Mesendoderm (in vitro differentiated cells): ENCODE measurements at regions not wholly inside any gene's neighbourhood (a gene's known extent, or its start where the extent isn't known, plus 50 kb on each side); places are given as distances from the start of the nearest gene placed in this dataset.

Source experiments
- DNase-seq: peaks from one replicate; pipeline ENCODE4 v3.0.0; 2013
- H2AK5ac ChIP-seq: 2 replicates; pipeline ENCODE4 v1.6.1; 2013; ENCODE audit warnings: low read length, inconsistent platforms
- H2BK120ac ChIP-seq: 2 replicates; pipeline ENCODE4 v1.6.1; 2013; ENCODE audit warnings: low read depth, mild to moderate bottlenecking, low read length, moderate library complexity, mixed read lengths
- H2BK15ac ChIP-seq: replicated peaks from 2 replicates; pipeline ENCODE4 v1.6.1; 2013; ENCODE audit warnings: low read depth, mild to moderate bottlenecking, moderate library complexity
- H2BK5ac ChIP-seq: 2 replicates; pipeline ENCODE4 v1.6.1; 2013; ENCODE audit warnings: low read length, inconsistent platforms
- H3K18ac ChIP-seq: 2 replicates; pipeline ENCODE4 v1.6.1; 2013; ENCODE audit warnings: mild to moderate bottlenecking, low read length, mixed read lengths
- H3K23ac ChIP-seq: one replicate; pipeline ENCODE4 v1.6.1; 2013; ENCODE audit warnings: low read length
- H3K27ac ChIP-seq: 2 replicates; pipeline ENCODE4 v1.5.1; 2013; ENCODE audit warnings: low read depth, mild to moderate bottlenecking, inconsistent platforms, low read length, moderate library complexity
- H3K27me3 ChIP-seq: 2 replicates; pipeline ENCODE4 v1.6.1; 2013; ENCODE audit warnings: low read length, control low read depth, mild to moderate bottlenecking, inconsistent platforms; ENCODE audit not compliant: insufficient read depth, poor library complexity
- H3K36me3 ChIP-seq: 2 replicates; pipeline ENCODE4 v1.6.1; 2013; ENCODE audit warnings: low read length, inconsistent platforms; ENCODE audit not compliant: control insufficient read depth, insufficient read depth
- H3K4ac ChIP-seq: one replicate; pipeline ENCODE4 v1.6.1; 2013; ENCODE audit warnings: low read depth, mild to moderate bottlenecking, low read length, moderate library complexity
- H3K4me1 ChIP-seq: 2 replicates; pipeline ENCODE4 v1.6.1; 2013; ENCODE audit warnings: low read depth, low read length, inconsistent platforms; ENCODE audit not compliant: control insufficient read depth
- H3K4me2 ChIP-seq: 2 replicates; pipeline ENCODE4 v1.6.1; 2013; ENCODE audit warnings: low read length
- H3K4me3 ChIP-seq: 2 replicates; pipeline ENCODE4 v1.5.1; 2013; ENCODE audit warnings: mild to moderate bottlenecking, low read length
- H3K56ac ChIP-seq: one replicate; pipeline ENCODE4 v1.6.1; 2013; ENCODE audit warnings: low read length
- H3K79me1 ChIP-seq: 2 replicates; pipeline ENCODE4 v1.6.1; 2013; ENCODE audit warnings: low read length, inconsistent platforms
- H3K79me2 ChIP-seq: 2 replicates; pipeline ENCODE4 v1.6.1; 2013; ENCODE audit warnings: mild to moderate bottlenecking, low read length; ENCODE audit not compliant: control insufficient read depth, insufficient read depth
- H3K9ac ChIP-seq: 2 replicates; pipeline ENCODE4 v1.6.1; 2013; ENCODE audit warnings: low read length, inconsistent platforms
- H4K5ac ChIP-seq: one replicate; pipeline ENCODE4 v1.6.1; 2013; ENCODE audit warnings: low read length
- H4K8ac ChIP-seq: one replicate; pipeline ENCODE4 v1.6.1; 2013; ENCODE audit warnings: low read depth, mild to moderate bottlenecking, control low read depth, low read length, moderate library complexity
- WGBS: extraction: QIAGEN DNeasy Blood & Tissue Kit; methylation state at CpG from one replicate; pipeline ENCODE4 v1.1.7; 2013; ENCODE audit warnings: low lambda C conversion rate, missing lambda C conversion rate; ENCODE audit not compliant: insufficient coverage; ENCODE audit errors: extremely low coverage; 5-methylcytosine and 5-hydroxymethylcytosine counted together

- H2BK5ac ChIP-seq, result no peak overlapping the region
- no peak overlapping the region for H3K23ac ChIP-seq
- H3K9ac ChIP-seq, result no peak overlapping the region
- WGBS, result no CpG with 5 or more reads among the region's 11 CpGs
- no peak overlapping the region for H2BK15ac ChIP-seq
- no peaks in the 10 kb centered on the region for H3K36me3 ChIP-seq
- no peak overlapping the region for H3K56ac ChIP-seq
- DNase-seq, result no peak
- H2AK5ac ChIP-seq, result no peak overlapping the region
- no peaks in the 10 kb centered on the region for H3K27me3 ChIP-seq
- H3K27ac ChIP-seq, result no peak overlapping the region
- no peak overlapping the region for H3K4me2 ChIP-seq
- no peak overlapping the region for H2BK120ac ChIP-seq
- no peak overlapping the region for H4K8ac ChIP-seq
- H3K79me2 ChIP-seq, result no peaks in the 10 kb centered on the region
- H3K4me1 ChIP-seq, result no peaks in the 10 kb centered on the region
- no peak overlapping the region for H4K5ac ChIP-seq
- H3K79me1 ChIP-seq, result no peaks in the 10 kb centered on the region
- H3K18ac ChIP-seq, result no peak overlapping the region
- no peak overlapping the region for H3K4me3 ChIP-seq
- H3K4ac ChIP-seq, result no peak overlapping the region
Observed at GRCh38 chr12:47317175-47317915, 237.6 kb upstream of the AMIGO2 start.

GRCh38 chr12:47316609-47317049 lies 236.9 kb upstream of the AMIGO2 start:
- no peak overlapping the region for H2AK5ac ChIP-seq
- no peaks in the 10 kb centered on the region for H3K4me1 ChIP-seq
- no peaks in the 10 kb centered on the region for H3K36me3 ChIP-seq
- H3K27ac ChIP-seq, result no peak overlapping the region
- H2BK15ac ChIP-seq, result no peak overlapping the region
- no peaks in the 10 kb centered on the region for H3K27me3 ChIP-seq
- H4K8ac ChIP-seq, result no peak overlapping the region
- H3K9ac ChIP-seq, result no peak overlapping the region
- H3K56ac ChIP-seq, result no peak overlapping the region
- no peak overlapping the region for H2BK5ac ChIP-seq
- H3K79me2 ChIP-seq, result no peaks in the 10 kb centered on the region
- H3K4ac ChIP-seq, result no peak overlapping the region
- no CpG with 5 or more reads among the region's 2 CpGs for whole genome bisulfite sequencing
- H3K79me1 ChIP-seq, result no peaks in the 10 kb centered on the region
- no peak overlapping the region for H3K23ac ChIP-seq
- no peak overlapping the region for H4K5ac ChIP-seq
- no peak overlapping the region for H3K18ac ChIP-seq
- H3K4me3 ChIP-seq, result no peak overlapping the region
- no peak for DNase-seq
- no peak overlapping the region for H3K4me2 ChIP-seq
- H2BK120ac ChIP-seq, result no peak overlapping the region

- Histone ChIP-seq H3K18ac (no peak overlapping the region), H2AK5ac (no peak overlapping the region), H2BK120ac (no peak overlapping the region), H2BK15ac (no peak overlapping the region), H3K4me3 (no peak overlapping the region), H3K23ac (no peak overlapping the region), H2BK5ac (no peak overlapping the region), H3K9ac (no peak overlapping the region), H3K79me2 (no peaks in the 10 kb centered on the region), H3K4me2 (no peak overlapping the region), H3K36me3 (no peaks in the 10 kb centered on the region), H3K79me1 (no peaks in the 10 kb centered on the region), H3K56ac (no peak overlapping the region), H3K4me1 (no peaks in the 10 kb centered on the region), H3K27me3 (no peaks in the 10 kb centered on the region), H4K8ac (no peak overlapping the region), H3K27ac (no peak overlapping the region), H3K4ac (no peak overlapping the region), H4K5ac (no peak overlapping the region)
- no CpG with 5 or more reads among the region's 1 CpG for WGBS
- DNase-seq, result no peak
Observed at GRCh38 chr12:47314996-47315395, 235.2 kb upstream of the AMIGO2 start.

- no peak overlapping the region for H2BK120ac ChIP-seq
- no CpG with 5 or more reads among the region's 3 CpGs for WGBS
Observed at GRCh38 chr12:47312808-47313426, 233.2 kb upstream of the AMIGO2 start.

GRCh38 chr12:47312147-47312546 lies 232.4 kb upstream of the AMIGO2 start:
- Histone ChIP-seq H3K4me3 (no peak overlapping the region), H3K79me2 (no peaks in the 10 kb centered on the region), H3K56ac (no peak overlapping the region), H4K8ac (no peak overlapping the region), H3K36me3 (no peaks in the 10 kb centered on the region), H2BK15ac (no peak overlapping the region), H3K9ac (no peak overlapping the region), H3K4me1 (peaks cover 3% of the 10 kb centered on the region), H4K5ac (no peak overlapping the region), H3K23ac (no peak overlapping the region), H3K4ac (no peak overlapping the region), H2BK5ac (no peak overlapping the region), H2BK120ac (no peak overlapping the region), H3K27me3 (no peaks in the 10 kb centered on the region), H3K4me2 (no peak overlapping the region), H2AK5ac (no peak overlapping the region), H3K27ac (no peak overlapping the region), H3K79me1 (no peaks in the 10 kb centered on the region), H3K18ac (no peak overlapping the region)
- WGBS, result no CpG with 5 or more reads among the region's 1 CpG
- DNase-seq, result no peak

More at GRCh38 chr12:47312808-47313426, 233.2 kb upstream of the AMIGO2 start:
- H3K4me1 ChIP-seq, result no peaks in the 10 kb centered on the region
- no peak overlapping the region for H3K18ac ChIP-seq
- no peak overlapping the region for H3K4me3 ChIP-seq
- no peaks in the 10 kb centered on the region for H3K36me3 ChIP-seq
- peak overlapping the region; percentile 19 for H2BK15ac ChIP-seq
- no peak for DNase-seq
- no peak overlapping the region for H3K56ac ChIP-seq
- no peak overlapping the region for H2BK5ac ChIP-seq
- no peaks in the 10 kb centered on the region for H3K79me2 ChIP-seq
- H4K5ac ChIP-seq, result no peak overlapping the region
- H3K9ac ChIP-seq, result no peak overlapping the region
- H3K79me1 ChIP-seq, result no peaks in the 10 kb centered on the region
- H3K27me3 ChIP-seq, result no peaks in the 10 kb centered on the region
- H3K4me2 ChIP-seq, result no peak overlapping the region
- H3K23ac ChIP-seq, result no peak overlapping the region
- no peak overlapping the region for H3K27ac ChIP-seq
- no peak overlapping the region for H2AK5ac ChIP-seq
- peak overlapping the region; percentile 65 for H4K8ac ChIP-seq
- H3K4ac ChIP-seq, result no peak overlapping the region
